DMS79 (cell line): ENCODE measurements at regions not wholly inside any gene's neighbourhood (a gene's known extent, or its start where the extent isn't known, plus 50 kb on each side); places are given as distances from the start of the nearest gene placed in this dataset.
"Not testable (repeated sequence)": the region's sequence is repeated elsewhere in the genome, so short reads cannot be mapped to it uniquely, and the experiment has no call there.

Experiments used
- DNase-seq: peaks from one replicate; lab custom pipeline; 2025; lab: John Stamatoyannopoulos, UW

DNA sequence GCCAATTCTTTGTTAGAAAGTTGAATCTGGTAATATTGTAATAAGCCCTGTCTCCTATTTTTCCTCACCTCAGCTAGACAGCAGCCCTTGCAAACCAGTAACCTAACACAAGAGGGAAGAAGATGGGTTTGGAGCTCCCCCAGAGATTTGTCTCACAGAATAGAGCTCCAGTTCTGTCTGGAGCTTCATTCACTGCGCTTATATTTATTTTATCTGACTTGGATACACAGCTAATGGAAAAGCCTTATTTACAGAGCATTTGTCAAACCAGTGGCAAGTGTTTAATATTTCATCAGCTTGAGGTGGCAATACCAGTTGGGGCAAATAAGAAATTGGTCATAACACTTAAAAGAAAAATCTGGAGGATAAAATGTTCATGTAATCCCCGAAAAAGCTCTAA is 1094.0 kb downstream of the FSCB start:
- DNase-seq: no peak

DNA sequence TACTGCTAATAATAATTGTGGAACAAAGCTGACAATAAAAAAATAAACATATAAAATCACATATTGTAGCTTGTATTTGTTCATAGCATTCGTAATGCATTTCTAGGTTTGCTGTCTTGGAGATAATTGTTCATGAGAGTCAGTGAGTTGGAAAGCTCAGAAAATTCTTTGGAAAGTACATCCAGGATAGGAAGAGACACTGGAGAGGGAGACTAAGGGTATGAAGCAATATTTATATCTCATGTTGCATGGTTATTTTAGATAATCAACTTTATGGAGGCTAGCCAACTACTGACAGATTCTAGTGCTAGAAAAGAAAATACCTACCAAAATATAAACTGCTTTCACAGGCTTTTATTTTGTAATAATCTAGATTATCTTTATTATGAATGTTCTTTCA is 1095.2 kb downstream of the FSCB start:
- DNase-seq: no peak

DNA sequence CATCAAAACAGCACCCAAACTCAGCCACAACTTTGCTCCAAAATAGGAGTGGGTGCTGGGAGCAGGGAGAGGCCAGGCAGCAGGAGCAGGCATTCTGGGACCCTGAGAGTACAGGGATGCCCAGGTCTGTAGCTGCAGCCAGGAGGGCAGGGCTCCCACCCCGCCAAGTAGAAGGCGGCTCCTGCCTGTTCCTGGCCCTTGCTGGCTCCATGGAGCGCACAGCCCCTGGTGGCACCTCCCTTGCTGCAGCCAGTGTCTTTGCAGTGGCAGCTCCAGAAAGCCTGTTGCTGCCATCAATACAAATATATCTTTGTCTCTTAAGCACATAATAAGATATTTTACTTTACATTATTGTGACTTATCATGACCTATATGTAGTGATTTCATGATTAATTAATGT is 1096.5 kb downstream of the FSCB start:
- no peak for DNase-seq

DNA sequence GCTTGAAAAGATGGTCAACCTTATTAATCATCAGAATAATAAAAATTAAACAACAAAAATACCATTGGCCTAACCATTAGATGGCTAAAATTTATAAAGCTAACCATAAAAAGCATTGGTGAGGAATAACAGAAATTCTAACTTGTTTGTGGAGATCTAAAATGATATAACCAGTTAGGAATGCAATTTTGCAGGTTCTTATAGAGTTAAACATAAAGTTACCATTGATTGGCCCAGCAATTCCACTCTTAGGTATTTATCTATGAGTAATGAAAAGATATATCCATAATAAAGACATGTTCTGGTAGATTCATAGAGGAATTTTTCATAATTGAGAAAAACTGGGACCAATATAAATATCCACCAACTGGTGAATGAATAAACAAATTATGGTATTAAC is 1098.6 kb downstream of the FSCB start:
- no peak for DNase-seq

DNA sequence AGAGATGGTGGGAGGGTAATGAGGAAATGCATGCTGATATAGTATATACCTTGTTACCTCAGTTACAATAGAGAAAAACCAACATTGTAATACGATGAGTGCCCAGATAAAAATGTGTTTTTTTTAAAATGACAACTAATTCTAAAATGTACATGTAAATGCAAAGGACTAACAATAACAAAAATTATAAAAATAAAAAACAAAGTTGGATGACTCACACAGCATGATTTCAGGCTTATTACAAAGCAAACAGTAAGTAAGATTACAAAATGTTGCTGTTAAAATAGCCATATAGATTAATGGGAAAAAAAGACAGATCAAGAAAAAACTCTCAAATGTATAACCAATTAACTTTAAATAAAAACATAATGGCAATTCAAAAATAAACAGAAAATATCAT is 1099.4 kb downstream of the FSCB start:
- DNase-seq: no peak

DNA sequence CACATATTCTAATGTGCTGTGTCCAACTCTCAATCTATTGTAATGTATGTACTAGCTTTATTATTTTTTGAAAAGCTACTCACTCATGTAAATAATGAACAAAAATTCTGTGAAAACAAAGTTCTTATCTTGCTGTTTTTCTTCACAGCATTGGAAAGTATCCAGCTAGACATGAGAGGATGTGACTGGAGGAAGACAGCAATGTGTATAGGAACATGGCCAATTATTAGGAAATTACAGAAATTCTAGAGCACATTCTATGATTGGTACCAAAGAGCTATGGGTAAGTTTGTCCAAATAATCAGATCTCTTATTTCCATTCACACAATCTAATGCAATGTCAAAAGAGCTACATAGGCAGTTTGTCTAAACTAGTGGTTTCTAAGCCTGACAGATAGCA is 1100.2 kb downstream of the FSCB start:
- DNase-seq: no peak

DNA sequence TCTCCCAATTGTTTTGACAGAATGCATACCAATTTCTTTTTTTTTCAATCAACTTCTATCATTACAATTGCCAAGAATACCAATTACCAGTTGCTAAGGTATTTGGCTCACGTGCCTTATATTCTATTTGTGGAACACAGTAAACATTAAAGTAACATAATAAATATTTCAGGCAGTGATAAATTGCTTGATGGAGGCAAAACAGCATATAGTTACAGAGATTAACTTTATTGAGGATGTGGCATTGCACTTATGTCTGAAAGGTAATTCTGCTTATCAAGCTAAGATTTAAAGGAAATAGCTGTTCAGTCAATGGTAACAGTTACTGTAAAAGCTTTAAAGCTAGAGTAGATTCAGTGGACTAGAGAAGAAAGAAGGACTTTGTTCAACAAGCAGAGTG is 1107.8 kb downstream of the FSCB start:
- DNase-seq: no peak

DNA sequence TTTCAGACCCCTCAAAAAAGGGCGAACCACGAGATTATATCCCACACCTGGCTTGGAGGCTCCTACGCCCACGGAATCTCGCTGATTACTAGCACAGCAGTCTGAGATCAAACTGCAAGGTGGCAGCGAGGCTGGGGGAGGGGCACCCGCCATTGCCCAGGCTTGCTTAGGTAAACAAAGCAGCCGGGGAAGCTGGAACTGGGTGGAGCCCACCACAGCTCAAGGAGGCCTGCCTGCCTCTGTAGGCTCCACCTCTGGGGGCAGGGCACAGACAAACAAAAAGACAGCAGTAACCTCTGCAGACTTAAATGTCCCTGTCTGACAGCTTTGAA is 1136.6 kb downstream of the FSCB start:
- not testable (repeated sequence) for DNase-seq

DNA sequence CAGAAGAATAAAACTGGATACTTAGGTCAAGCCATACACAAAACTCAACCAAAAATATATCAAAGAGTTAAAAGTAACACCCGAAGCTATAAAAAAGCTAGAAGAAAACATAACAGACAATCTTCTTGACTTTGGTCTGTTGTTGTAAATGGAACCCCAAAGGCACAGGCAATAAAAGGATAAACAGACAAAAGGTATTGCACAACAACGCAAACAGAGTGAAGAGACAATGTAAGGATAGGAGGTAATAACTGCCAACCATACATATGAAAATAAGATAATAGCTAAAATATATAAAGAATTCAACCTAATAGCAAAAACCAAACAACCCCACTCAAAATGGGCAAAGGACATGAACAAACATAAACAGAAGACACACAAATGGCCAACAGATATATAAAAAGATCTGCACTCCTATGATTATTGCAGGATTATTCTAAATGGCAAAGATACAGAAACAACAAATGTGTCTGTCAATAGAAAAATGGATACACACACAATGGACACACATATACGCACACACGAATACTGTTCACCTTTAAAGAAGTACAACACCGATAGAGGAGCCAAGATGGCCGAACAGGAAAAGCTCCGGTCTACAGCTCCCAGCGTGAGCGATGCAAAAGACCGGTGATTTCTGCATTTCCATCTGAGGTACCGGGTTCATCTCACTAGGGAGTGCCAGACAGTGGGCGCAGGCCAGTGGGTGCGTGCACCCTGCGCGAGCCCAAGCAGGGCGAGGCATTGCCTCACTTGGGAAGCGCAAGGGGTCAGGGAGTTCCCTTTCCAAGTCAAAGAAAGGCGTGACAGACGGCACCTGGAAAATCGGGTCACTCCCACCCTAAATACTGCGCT is 1137.1 kb downstream of the FSCB start:
- DNase-seq: no peak

DNA sequence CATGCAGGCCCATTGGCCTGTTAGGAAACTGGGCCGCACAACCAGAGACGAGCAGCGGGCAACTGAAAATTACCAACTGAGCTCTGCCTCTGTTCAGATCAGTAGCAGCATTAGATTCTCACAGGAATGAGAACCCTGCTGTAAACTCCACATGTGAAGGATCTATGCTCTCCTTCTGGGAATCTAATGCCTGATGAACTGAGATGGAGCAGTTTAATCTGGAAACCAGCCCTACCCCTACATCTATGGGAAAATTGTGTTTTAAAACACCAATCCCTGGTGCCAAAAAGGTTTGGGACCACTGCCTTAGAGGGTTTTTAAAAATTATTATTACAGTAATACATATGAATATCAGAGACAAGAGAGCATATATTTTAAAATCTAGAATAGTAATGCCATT is 1144.5 kb downstream of the FSCB start:
- no peak for DNase-seq

DNA sequence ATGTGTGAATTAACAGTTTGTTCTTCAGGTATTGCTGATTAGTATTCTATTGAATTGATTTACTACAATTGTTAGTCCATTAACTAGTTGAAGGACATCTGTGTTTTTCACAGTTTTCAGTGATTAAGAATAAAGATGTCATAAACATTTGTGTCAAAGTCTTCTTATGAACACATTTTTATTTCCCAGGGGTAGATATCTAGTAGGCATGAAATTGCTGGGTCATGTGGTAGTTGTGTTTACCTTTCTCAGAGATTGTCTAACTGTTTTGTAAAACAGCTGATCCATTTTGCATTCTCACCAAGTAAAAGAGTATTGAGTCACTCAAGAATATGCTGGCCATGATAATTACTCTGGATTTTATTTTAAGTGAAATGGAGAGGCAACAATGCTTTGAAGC is 1145.3 kb downstream of the FSCB start:
- DNase-seq: no peak

DNA sequence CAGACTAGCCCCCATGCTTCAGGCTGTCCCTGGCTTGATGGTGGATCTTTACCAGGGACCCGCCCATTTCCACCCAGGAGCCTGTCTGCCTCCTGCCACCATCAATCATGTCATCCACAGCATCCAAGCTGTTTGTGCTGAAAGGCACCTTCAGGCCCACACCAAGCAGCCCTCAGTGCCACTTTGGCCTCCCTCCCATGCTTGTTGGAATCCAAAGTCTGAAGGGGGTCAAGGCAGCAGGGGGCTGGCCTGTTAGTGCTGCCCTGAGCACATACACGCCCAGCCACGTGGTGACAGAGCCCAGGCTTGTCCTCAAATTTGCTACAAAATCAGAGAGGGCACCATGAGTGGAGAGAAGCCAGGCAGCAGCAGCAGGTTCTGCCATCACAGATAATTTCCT is 1146.8 kb downstream of the FSCB start:
- no peak for DNase-seq

DNA sequence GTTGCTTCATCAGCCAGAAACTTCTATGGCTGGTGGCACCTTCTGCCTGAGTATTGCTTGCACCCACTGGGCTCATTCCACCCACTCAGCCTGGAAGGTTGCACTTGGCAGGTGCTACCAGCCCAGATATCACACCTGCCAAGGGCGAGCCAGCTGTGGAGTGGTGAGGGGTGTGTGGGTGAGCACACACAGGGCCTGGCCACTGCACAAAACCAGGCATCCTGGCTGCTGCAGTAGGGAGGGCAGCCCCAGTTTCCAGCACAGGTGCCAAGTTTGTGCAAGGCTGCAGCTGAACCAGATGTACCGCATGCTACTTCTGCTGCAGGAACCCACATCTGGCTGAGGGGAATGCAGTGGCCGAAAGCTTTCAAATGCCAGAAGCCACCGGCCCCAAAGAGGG is 1147.8 kb downstream of the FSCB start:
- no peak for DNase-seq

DNA sequence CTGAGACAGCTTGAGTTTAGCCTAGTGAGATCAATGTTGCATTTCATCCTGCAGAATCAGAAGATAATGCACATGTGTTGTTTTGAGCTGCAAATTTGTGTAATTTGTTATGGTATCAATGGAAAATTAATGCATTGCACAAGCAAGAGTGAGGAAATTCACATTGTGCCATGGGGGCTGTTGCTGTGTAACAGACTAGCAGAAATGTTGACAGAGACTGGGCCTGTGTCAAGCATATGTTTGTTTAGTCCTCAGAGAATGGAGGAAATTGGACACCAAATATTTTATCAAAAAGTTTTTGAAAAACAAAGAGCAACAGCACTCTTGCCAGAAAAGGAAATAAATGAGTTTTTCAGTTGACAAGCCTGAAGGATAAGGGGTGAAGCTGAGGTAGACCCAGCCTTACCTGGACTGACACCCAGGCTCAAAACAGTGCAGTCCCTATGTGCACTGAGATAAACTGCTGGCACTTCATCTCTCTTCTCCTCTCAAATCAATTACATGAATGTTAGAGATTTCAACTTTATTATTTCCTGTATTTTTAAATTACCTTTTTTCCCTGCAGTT is 1150.0 kb downstream of the FSCB start:
- DNase-seq: no peak

DNA sequence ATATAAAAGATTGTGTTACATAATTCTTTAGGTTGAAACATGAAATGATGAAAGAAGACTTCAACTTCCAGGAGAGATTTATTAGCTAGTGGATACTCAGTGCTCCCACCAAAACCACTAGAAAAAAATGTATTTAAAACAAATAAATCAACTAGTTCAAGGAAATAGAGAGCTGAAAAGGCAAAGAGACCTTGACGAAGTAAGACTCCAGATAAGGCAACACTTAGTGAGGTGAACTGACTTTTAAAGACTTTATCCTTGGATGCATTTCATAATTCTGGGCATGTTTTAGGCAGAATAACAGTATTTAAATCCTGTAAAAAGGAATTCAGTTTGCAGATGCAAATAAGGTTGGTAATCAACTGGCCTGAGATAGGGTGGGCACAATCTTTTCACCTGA is 1150.7 kb downstream of the FSCB start:
- no peak for DNase-seq

DNA sequence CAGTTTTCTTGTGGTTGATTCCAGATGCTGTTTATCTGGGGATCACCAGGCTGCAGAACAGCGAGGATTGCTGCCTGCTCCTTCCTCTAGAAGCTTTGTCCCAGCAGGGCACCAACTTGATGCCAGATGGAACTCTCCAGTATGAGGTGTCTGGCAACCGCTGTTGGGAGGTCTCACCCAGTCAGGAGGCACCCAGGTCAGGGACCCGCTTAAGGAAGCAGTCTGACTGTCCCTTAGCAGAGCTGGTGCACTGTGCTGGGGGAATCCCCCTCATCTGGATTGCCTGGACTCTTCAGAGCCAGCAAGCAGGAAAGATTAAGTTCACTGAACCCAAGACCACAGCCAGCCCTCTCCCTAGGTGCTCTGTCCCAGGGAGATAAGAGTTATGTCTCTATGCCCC is 1165.2 kb downstream of the FSCB start:
- DNase-seq: no peak

DNA sequence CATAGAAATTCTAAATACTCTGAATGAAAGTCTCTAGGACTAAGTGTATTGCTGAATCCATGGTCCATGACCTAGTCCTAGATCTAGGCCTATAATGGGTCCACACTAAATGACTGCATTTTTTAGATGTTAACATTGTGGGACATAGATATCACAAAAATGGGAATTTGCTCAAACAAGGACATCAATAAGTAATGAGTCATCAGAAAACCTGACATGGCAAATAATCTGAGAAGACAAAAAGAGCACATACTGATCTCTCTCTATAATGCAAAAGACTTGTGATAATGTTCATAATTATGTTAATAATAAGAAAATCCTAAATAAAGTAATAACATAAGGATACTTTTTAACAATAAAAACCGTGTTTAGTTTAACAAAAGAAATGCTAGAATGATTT is 1168.4 kb downstream of the FSCB start:
- DNase-seq: no peak

DNA sequence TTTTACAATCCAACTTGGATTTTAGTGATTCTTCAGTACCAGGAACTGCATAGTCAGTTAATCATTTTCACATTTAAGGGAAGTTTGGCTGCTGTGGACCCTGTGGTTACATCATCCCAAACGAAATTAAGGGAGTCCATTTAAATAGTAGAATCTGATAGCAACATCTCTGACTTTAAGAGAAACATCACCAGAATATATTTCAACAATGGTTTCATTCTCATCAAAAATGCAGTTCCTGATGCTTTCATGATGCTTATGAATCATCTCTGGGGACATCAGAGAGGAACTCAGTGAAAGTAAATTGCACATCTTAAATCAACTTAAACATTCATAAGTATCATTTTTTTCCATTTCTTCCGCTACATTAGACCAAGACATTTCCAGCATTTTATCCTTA is 1170.7 kb downstream of the FSCB start:
- no peak for DNase-seq

DNA sequence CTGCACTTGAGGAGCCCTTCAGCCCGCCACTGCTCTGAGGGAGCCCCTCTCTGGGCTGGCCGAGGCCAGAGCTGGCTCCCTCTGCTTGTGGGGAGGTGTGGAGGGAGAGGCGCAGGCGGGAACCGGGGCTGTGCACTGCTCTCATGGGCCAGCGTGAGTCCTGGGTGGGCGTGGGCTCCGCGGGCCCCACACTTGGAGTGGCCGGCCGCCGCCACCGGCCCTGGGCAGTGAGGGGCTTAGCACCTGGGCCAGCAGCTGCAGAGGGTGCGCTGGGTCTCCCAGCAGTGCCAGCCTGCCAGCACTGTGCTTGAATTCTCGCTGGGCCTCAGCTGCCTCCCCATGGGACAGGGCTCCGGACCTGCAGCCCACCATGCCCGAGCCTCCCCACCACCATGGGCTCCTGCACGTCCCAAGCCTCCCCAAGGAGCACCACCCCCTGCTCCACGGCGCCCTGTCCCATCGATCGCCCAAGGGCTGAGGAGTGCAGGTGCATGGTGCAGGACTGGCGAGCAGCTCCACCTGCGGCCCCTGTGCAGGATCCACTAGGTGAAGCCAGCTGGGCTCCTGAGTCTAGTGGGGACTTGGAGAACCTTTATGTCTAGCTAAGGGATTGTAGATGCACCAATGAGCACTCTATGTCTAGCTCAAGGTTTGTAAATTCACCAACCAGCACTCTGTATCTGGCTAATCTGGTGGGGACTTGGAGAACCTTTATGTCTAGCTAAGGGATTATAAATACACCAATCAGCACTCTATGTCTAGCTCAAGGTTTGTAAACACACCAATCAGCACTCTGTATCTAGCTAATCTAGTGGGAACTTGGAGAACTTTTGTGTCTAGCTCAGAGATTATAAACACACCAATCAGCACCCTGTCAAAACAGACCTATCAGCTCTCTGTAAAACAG is 1180.3 kb downstream of the FSCB start:
- not testable (repeated sequence) for DNase-seq

DNA sequence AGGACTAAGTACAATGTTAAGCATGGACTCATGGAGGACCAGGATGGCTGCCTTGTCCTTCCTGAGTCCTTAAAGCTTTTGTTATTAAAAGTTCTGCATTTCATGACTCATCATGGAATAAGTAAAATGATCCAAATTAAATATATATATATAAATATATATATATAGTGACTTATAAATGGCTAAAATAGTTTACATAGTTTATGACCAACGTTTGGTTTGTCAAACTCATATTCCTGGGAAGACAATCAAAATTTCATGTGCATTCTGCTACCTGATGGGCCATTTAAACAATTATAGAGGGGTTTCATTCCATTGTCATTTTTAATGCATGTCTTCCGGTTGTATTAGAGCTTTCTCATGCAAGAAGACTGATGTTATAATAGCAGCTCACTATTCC is 1190.7 kb downstream of the FSCB start:
- no peak for DNase-seq

DNA sequence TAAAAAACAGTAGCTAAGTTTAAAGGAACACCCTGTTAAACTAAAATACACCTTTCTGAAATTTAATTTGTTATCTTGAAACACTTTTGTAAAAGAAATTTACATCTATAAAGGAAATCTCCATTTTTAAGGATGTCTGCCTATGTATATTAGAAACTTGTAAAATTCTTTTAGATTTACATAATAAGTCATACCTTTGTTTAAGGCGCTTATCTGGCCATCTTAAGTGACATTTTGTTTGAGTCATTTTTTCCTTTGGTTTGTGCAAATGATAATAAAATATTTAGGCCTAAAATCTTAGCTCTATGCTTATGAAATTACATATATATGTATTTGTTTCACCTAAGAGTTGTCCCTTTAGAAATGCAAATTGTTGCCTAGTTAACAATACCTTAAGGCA is 1193.4 kb downstream of the FSCB start:
- no peak for DNase-seq

DNA sequence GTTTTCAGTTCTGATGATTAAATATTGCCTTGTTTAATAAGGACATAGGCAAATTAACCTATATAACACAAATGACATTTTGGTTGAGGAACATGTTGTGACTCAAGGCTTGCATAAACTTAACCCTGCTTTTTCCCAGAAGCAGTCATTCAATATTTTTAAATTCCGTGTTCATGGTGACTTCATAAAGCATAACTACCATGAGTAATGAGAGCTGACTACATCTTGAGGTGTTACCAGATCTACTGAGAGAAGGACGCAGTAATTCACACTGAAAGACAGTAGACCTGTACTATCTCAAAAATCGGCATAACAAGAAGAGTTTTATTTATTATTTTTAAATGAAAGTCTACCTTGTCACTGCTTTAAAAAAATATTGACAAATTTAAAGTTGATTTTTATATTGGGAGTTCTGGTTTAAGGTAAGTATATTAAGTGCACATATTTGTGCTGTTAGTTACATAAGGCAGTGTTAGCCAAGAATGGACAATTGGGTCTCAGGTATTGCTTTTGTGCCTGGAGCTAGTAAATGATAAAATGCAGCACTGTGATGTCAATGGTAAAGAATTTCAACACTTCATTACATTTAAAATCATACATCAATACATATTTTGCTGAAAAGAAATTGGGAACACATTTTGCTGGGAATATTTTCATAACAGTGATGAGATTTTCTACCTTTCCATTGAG is 1198.5 kb downstream of the FSCB start:
- no peak for DNase-seq

DNA sequence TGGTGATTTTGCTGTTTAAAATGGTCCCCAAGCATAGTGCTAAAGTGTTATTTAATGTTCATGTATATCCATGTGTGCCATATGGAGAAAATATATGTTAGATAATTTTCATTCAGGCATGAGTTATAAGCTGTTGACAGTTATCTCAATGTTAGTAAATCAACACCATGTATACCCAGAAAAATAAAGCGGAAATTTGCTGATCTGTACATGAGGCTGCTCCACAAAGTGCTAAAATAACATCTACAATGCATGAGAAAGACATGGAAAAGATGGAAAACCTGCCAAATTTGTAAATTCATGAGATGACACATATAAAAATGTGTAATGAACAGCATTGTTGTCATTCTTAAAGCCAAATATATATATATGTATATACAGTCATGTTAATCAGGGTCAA is 1199.2 kb downstream of the FSCB start:
- DNase-seq: no peak
